GM18858 (cell line): ENCODE measurements at regions not wholly inside any gene's neighbourhood (a gene's known extent, or its start where the extent isn't known, plus 50 kb on each side); places are given as distances from the start of the nearest gene placed in this dataset.
"Not testable (repeated sequence)": the region's sequence is repeated elsewhere in the genome, so short reads cannot be mapped to it uniquely, and the experiment has no call there.

Experiments
- ATAC-seq: cut with Tn5 transposase; IDR thresholded peaks from one replicate; pipeline ENCODE4 v1.9.1; 2021; ENCODE audit not compliant: unreplicated experiment

DNA sequence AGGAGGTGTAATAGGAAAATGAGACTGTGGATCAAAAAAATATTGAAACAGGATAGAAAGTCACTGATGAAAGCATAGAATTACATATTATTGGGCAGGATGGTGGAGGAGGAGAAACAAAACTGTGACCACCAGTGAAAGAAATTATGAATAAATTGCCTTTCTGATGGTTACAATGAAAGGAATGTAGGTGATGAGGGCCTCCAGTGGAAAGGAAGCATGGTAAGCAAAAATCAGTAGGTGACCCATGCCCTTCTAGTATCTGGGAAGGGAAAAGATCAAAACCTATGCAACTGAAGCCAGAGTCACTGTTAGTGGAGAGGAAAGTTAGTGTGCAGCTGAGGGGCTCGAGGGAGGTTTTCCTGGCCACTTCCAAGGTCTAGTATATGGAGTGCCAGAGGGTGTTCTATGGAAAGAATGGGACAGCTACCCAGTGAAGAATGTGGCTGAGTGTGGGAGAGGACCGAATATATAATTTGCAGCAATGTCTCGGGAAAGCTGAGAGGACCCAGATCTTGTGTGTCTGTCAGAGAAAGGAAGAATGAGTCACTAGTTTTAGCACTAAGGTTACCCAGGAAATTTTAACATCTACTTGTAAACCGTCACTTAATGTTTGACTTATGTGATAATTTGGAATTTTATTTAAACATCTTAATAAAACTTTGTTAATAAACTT, 146.2 kb downstream of the NFKBIZ start:
- no peak for ATAC-seq

DNA sequence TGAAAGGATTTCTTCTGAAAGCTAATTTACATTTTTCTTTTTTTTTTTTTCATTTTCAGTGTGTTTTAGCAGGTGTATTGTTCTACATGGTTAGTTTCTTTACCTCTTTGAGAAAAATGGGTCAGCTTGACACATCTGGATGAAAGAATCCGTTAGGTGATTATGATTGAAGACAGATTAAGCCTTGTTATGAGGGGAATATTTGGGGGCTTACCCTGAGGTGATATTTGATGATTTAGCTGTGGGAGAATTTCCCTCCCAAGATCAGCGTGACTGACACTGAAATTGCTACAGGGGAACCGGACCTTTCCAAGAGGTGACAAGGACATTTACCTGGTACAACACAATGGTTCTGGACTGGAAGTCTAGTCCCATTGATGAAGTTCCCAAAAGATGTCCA, 147.5 kb downstream of the NFKBIZ start:
- ATAC-seq = peak; percentile 65

DNA sequence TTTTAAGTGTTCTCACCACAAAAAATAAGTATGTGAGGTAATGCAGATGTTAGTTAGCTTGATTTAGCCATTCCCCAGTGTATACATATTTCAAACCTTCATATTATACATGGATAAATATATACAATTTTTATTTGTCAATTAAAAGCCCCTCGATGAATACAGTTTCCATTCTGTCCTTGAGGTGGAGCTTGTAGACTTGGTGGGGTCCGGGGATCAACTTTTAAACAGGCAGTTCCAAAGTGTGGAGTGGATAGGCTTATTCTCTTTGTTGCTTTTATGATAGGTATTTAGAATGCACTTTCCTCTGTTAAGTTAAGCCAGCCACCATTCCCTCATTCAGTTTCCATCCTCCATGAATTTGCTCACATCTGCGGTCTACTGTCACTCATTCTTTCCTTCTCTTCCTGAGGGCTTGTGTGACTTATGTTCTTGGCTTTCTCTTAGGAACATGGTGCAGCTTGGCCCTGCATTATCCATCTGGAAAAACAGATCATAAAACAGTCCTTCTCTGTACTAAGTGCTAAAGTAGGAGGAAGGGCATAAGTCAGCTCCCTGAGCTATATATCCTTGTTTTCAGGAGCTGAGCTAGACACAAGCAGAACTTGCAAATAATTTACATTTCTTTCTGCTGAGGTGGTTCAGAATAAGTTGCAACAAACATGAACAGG, 149.1 kb downstream of the NFKBIZ start:
- no peak for ATAC-seq

DNA sequence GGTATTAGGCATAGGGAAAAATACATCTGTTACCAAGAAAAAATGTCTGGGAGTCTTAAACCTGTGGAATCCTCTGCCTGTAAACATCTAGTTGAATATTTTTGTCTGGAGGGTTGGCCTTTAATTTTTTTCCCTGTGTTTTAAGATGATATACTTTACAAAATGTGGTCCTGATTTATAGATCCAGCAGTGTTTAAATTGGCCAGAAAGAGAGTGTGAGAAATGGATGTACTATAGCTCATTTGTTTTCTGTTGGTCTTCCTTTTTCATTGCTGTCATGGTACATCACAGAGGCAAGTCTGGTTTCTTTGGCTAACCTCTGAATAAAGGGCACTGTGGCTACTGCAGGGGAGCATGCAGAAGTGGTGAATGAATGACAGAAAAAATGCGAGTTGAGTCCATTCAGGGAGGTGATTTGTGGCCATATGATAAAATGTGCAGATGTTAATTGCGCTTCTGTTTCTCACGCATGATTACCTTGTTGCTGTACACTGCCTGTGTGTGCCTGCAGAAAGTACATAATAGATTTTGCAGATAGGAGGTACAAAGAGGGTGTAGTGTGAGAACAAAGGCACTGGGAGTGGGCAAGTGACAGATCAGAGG, 150.0 kb downstream of the NFKBIZ start:
- ATAC-seq = no peak

DNA sequence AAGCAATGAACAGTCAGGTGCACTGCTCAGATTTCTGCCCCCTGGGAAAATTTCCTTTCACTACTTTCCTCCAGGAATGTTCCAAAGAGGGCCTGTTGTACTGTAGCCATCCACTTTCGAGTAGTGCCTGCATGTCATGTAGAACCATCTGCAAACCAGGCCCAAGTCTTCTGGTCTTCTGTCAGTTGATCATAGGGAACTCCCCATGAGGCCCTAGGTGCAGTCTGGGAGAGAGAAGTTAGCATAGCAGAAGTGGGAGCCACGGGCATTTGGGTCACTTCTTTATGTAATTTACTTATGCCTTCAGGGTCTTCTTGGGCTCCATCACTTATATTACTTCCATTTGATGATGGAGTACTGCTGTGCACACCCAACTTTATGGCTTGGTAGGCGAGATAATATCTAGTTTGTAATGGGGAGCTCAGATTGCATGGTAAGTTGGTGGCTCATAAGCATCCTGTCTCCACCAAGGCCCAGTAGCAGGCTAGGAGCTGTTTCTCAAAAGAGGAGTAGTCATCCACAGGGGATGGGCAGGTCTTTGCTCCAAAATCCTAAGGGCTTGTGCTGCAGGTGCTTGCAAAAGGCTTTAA, 151.4 kb downstream of the NFKBIZ start:
- no peak for ATAC-seq

DNA sequence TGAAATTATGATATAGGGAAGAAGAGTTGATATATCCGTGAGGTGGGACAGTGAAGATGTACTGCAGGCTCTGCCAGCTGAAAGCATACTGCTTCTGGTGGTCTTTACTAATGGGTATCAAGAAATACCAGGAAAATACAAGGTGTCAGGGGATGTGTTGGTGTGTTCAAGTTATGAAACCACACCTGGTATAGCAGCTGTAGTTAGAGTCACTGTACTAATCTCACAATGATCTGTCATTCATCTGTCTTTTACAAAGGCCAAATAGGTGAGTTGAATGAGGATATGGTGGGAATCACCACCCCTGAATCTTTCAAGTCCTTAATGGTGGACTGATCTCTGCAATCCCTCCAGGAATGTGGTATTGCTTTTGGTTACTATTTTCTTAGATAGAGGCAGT, 152.7 kb downstream of the NFKBIZ start:
- ATAC-seq = no peak

DNA sequence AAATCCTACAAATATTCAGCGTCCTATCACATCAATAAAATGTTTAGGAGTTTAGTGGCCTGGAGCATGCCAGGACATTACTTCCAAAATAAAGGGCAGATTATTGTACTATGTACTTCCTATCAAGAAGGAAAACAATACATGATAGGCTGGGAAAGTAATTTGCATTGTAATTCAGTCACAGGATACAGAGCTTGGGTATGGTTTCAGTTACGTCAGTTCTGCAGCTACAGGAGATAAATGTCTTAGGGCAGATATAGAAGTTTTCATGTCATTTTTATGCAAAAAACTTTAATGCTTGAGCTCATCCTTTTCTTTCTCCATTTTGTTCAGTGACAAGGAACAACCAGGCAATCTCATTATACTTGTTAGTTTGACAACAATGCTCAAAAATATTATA, 155.2 kb downstream of the NFKBIZ start:
- no peak for ATAC-seq

DNA sequence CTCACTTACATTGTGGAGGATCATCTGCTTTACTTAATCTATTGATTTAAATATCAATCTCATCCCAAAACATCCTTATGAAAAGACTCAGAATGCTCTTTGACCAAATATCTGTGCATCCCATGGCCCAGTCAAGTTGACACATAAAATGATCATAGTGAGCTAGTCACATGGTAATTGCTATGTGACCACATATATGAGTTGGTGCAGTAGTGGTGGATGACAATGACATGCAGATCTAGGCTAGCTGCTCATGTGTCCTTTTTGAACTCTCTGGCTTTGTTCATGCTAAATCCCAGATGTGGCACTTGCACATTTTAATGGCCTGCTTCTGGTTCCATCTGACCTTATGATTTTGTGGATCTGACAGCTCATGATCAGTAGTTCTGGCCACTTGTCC, 156.2 kb downstream of the NFKBIZ start:
- ATAC-seq = no peak

DNA sequence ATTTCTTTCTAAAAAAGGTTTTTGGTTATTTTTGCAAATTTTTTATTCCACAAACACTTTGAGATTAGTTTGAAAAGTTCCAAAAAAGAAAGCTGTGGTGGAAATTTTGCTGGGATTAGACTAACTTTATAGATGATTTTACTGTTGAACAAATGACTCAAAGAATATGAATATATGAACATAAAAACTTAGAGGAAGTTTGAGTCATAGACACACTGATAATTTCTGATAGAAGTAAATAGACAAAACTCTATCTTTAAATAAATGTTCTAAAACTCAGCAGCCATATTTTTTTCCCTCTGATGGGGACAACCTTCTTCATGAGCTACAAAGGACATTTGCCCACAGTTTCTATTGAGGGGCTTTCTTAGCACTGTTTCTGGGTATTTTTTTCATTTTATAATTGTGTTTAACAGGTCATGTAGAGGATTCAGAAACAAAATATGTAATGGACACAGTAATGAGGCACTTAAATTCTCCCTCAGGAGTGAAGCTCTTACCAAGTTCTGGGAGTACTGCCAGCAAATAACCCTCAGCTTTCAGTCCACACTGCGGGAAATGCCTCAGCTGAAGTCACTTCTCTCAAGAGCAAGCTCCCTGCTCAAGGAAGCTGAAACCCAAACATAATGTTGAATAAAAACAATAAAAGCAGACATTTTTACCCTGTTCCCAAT, 157.6 kb downstream of the NFKBIZ start:
- ATAC-seq = no peak

DNA sequence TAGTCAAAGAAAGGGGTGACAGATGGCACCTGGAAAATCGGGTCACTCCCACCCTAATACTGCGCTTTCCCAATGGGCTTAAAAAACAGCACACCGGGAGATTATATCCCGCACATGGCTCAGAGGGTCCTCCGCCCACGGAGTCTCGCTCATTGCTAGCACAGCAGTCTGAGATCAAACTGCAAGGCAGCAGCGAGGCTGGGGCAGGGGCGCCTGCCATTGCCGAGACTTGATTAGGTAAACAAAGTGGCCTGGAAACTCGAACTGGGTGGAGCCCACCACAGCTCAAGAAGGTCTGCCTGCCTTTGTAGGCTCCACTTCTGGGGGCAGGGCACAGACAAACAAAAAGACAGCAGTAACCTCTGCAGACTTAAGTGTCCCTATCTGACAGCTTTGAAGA, 159.1 kb downstream of the NFKBIZ start:
- ATAC-seq = not testable (repeated sequence)

DNA sequence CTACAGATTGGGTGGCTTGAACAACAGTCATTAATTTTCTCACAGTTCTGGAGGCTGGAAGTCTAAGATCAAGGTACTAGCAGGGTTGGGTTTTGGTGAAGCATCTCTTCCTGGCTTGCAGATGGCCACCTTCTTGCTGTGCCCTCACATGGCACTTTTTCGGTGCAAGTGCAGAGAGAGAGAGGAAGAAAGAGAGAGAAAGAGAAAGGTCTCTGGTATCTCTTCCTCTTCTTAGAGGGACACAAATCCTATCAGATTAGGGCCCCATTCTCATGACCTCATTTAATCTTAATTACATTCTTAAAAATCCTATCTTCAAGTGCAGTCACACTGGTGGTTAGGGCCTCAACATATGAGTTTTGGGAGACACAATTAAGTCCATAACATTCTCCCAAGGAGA, 167.1 kb downstream of the NFKBIZ start:
- ATAC-seq = no peak

DNA sequence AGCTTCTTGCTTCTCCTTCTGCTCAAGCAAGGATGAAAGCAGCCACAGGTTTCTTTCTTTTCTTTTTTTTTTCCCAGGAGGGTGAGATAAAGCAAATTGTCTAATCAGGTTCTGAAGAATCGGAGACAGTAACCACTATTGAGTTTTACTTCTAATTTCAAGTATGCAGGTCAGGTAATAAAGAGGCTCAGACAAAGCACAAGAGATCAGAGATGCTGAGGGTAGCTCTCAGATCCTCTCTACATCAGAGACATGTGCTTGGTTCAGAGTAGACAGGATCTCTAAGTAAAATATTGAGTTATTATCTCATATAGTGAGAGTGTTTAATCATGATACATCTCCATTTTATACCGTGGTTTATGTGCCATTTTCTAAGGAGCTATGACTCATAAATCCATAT, 168.5 kb downstream of the NFKBIZ start:
- ATAC-seq = peak; percentile 50

DNA sequence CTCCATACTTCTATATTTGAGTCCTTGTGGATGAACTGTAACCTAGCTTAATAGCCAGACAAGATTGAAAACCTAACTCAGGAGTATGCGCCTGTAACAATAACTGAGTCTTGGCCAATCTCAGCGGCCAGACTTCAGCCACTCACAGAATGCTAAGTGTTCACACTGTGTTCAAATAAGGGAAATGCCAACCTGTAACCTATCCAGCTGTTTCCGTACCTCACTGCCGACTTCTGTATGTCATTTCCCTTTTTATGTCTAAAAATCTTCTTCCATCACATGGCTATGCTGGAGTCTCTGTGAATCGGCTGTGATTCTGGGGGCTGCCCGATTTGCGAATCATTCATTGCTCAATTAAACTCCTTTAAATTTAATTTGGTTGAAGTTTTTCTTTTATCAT, 169.2 kb downstream of the NFKBIZ start:
- no peak for ATAC-seq

DNA sequence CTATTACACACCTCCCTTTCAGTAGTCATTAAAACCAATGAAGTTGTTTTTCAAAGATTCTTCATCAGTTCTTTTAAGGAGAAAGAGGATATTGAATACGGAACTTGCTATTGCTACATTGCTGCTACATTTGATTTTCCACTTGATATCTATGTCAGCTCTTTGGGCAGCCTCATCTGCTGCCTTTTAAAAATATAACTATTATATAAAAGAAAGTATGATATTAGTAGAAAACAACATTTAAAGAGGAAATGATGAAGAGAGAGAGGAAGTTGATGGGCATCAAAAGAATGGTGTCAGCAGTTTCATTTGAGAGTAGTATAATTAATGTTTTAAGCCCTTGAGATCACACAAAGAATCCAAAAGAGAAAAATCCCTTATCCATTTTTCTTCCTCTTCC, 171.4 kb downstream of the NFKBIZ start:
- ATAC-seq = no peak

DNA sequence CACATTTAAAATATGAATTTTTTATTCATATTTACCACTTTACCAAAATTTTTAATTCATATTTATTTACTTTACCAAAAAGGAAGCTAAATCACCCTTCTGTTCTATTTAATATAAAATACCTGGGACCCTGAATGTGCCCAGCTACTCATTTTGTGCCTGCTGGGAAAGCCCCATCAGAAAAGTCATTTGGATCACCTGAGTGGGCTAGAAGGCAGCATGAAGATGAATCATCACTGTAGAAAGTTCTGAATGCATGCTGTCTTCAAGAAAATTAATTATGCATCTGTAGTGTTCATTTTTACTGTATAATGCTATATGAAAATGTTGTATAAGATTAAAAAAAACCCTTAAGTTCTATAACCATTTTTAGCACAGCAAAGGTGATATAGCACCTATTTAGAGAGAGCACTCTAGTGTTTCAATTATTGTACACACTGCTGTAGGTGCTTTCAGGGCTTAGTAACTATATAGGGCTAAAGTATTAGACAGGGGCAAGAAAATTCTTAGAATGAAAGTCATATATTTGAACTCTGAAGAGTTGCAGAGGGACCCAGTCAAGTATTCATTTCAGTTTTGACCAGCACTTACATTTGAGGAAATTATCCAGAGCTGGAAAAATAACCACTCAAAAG, 175.1 kb downstream of the NFKBIZ start:
- peak; percentile 67 for ATAC-seq

DNA sequence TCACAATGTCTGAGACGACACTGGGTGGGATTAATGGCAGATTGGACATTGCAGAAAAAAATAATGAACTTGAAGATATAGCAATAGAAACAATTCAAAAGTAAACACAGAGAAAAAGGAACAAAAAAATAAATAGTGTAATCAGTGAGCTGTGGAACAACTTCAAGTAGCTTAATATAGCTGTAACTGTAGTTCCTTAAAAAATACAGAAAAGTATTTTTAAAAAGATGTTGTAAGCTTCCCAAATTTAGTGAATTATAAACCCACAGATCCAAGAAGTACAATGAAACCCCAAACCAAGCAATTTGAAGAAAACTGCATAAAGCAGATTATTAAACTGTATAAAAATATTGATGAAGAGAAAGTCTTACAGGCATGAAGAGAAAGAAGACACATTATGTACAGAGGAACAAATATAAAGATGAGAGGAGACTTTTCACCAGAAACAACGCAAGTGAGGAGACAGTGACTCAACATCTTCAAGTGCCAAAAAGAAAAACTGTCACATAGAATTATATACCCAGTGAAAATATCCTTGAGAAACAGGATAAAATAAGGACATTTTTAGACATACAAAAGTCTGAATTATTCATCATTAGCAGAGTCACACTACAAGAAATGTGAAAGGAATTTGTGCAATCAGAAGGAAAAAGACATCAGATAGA, 176.4 kb downstream of the NFKBIZ start:
- no peak for ATAC-seq

DNA sequence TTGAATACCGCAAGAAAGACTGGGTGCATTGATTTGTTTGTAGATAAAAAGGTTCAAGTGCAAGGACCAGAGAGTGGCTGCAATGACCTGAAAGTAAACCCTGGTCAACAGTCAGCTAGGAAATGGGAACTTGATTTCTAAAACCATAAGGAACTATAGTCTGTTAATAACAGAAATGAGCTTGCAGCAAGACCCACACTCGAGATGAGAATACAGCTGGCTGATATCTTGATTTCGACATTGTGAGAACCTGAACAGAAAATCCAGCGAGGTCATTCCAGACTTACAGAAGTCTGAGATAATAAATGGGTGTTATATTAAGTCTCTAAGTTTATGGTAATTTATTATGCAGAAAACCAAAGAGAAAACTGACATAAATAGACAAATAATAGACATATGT, 177.3 kb downstream of the NFKBIZ start:
- no peak for ATAC-seq

DNA sequence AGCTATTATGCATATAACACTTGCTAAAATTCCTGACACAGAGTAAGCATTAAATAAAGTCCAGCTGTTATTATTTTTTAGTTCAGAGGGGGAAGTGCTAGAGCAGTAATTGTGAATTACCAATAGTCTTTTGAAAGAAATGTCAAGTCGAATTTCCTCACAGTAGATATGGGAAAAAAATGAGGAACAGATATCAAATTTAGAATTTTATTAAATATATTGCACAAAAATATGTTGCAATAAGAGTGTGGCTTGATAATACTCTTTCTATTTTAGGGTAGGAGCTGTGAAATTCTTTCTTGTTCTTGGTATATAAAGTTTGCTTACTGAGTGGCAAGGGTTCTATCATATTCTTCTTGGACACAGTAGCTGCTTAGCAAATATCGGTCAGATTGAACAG, 181.3 kb downstream of the NFKBIZ start:
- ATAC-seq = no peak

DNA sequence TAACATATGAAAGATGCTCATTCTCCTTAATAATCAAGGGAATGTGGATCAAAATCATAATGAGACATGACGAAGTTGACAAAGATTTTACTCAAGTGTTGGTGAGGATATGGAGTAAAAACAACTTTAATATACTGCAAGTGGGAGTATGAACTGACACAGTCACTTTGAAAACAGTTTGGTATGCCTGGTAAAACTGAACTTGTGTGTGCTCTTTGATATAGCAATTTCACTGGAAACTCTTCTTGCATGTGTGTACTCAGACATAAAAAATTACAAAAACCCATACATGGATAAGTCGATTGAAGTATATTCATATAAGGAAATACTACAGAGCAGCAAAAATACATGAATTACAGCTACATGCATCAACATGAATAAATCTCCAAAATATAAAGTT, 182.5 kb downstream of the NFKBIZ start:
- no peak for ATAC-seq

DNA sequence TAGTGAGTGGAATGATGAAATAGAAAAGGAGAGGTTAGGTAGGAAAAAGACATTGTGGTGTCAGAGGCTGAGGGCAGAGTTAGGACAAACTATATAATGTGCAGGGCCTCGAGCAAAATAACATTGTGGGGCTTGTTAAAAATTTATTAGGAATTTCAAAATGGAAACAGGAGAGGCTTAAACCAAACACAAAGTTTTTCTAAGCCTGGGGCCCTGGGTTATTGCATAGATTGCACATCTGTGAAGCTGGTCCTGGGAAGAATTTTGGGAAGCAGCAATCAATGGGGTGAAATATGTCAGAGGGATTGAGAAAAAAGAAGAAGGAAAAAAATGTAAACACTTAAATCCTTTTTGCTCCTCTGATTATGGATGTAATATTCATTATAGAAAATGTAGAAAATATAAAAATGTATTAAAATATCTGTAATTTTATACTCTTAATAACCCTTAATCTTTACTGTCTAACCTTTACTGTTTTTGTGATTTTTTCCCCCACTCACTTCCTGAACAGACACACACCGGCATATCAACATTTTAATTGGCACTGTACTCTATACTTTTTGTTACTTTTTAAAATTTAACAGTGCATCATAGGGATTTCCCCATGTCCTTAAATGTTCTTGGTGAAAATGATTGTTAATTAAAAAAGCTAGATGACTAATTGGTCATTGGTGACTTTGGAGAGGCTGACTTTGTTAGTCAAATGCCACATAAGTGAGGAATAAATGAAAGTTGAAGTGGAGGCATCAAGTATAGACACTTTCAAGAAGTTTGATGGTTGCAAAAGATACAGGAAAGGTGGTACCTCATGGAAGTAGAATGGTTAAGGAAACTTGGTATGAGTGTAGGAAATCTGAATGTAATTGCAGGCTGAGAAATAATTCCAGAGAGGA, 183.4 kb downstream of the NFKBIZ start:
- no peak for ATAC-seq
